ENCODE measurements at regions not wholly inside any gene's neighbourhood (a gene's known extent, or its start where the extent isn't known, plus 50 kb on each side); places are given as distances from the start of the nearest gene placed in this dataset.
"Not testable (repeated sequence)": the region's sequence is repeated elsewhere in the genome, so short reads cannot be mapped to it uniquely, and the experiment has no call there.

- not testable (repeated sequence) for H3K9me3 ChIP-seq (ENCODE audit: control insufficient read depth, insufficient read depth, low read length); H3K4me1 ChIP-seq (ENCODE audit: insufficient read depth, low read length); H3K9ac ChIP-seq (ENCODE audit: low read depth, low read length); H3K36me3 ChIP-seq (ENCODE audit: insufficient read depth, low read length)
Observed at GRCh38 chr13:50294425-50294824, 279.2 kb downstream of the KCNRG start.

- Histone ChIP-seq H3K36me3 (ENCODE audit: insufficient read depth, low read length) (no peaks in the 10 kb centered on the region), H3K9ac (ENCODE audit: low read depth, low read length) (no peak overlapping the region), H3K4me1 (ENCODE audit: insufficient read depth, low read length) (no peaks in the 10 kb centered on the region), H3K9me3 (ENCODE audit: control insufficient read depth, insufficient read depth, low read length) (no peaks in the 10 kb centered on the region)
Observed at GRCh38 chr13:50299546-50300249, 284.5 kb downstream of the KCNRG start.

- Histone ChIP-seq H3K36me3 (ENCODE audit: insufficient read depth, low read length) (no peaks in the 10 kb centered on the region), H3K4me1 (ENCODE audit: insufficient read depth, low read length) (no peaks in the 10 kb centered on the region), H3K9ac (ENCODE audit: low read depth, low read length) (no peak overlapping the region), H3K9me3 (ENCODE audit: control insufficient read depth, insufficient read depth, low read length) (no peaks in the 10 kb centered on the region)
Observed at GRCh38 chr13:50303963-50304721, 288.9 kb downstream of the KCNRG start.

- no peak overlapping the region for H3K9ac ChIP-seq (ENCODE audit: low read depth, low read length)
- no peaks in the 10 kb centered on the region for H3K36me3 ChIP-seq (ENCODE audit: insufficient read depth, low read length)
- no peaks in the 10 kb centered on the region for H3K9me3 ChIP-seq (ENCODE audit: control insufficient read depth, insufficient read depth, low read length)
Observed at GRCh38 chr13:50306156-50306555, 290.9 kb downstream of the KCNRG start.

GRCh38 chr13:50309318-50309717, 294.1 kb downstream of the KCNRG start:
- H3K9me3 ChIP-seq (ENCODE audit: control insufficient read depth, insufficient read depth, low read length): no peaks in the 10 kb centered on the region; the same call in 1 of the 2 replicates
- no peaks in the 10 kb centered on the region for H3K36me3 ChIP-seq (ENCODE audit: insufficient read depth, low read length)
- H3K9ac ChIP-seq (ENCODE audit: low read depth, low read length): no peak overlapping the region
- H3K4me1 ChIP-seq (ENCODE audit: insufficient read depth, low read length): peaks cover 6% of the 10 kb centered on the region

More at GRCh38 chr13:50306156-50306555, 290.9 kb downstream of the KCNRG start:
- H3K4me1 ChIP-seq (ENCODE audit: insufficient read depth, low read length): peaks cover 6% of the 10 kb centered on the region

GRCh38 chr13:50309882-50310594, 294.8 kb downstream of the KCNRG start:
- H3K4me1 ChIP-seq (ENCODE audit: insufficient read depth, low read length): peaks cover 6% of the 10 kb centered on the region
- no peaks in the 10 kb centered on the region; the same call in 1 of the 2 replicates for H3K9me3 ChIP-seq (ENCODE audit: control insufficient read depth, insufficient read depth, low read length)
- no peaks in the 10 kb centered on the region for H3K36me3 ChIP-seq (ENCODE audit: insufficient read depth, low read length)
- H3K9ac ChIP-seq (ENCODE audit: low read depth, low read length): no peak overlapping the region

- no peaks in the 10 kb centered on the region; the same call in 1 of the 2 replicates for H3K9me3 ChIP-seq (ENCODE audit: control insufficient read depth, insufficient read depth, low read length)
- H3K36me3 ChIP-seq (ENCODE audit: insufficient read depth, low read length): no peaks in the 10 kb centered on the region
- peaks cover 6% of the 10 kb centered on the region for H3K4me1 ChIP-seq (ENCODE audit: insufficient read depth, low read length)
- H3K9ac ChIP-seq (ENCODE audit: low read depth, low read length): no peak overlapping the region
Observed at GRCh38 chr13:50310734-50311133, 295.5 kb downstream of the KCNRG start.

- Histone ChIP-seq H3K36me3 (ENCODE audit: insufficient read depth, low read length) (no peaks in the 10 kb centered on the region), H3K9ac (ENCODE audit: low read depth, low read length) (no peak overlapping the region), H3K9me3 (ENCODE audit: control insufficient read depth, insufficient read depth, low read length) (no peaks in the 10 kb centered on the region), H3K4me1 (ENCODE audit: insufficient read depth, low read length) (no peaks in the 10 kb centered on the region)
Observed at GRCh38 chr13:50318887-50319286, 303.6 kb downstream of the KCNRG start.

GRCh38 chr13:50319635-50320255, 304.5 kb downstream of the KCNRG start:
- Histone ChIP-seq H3K36me3 (ENCODE audit: insufficient read depth, low read length) (no peaks in the 10 kb centered on the region), H3K4me1 (ENCODE audit: insufficient read depth, low read length) (no peaks in the 10 kb centered on the region), H3K9ac (ENCODE audit: low read depth, low read length) (no peak overlapping the region), H3K9me3 (ENCODE audit: control insufficient read depth, insufficient read depth, low read length) (no peaks in the 10 kb centered on the region)

- Histone ChIP-seq H3K36me3 (ENCODE audit: insufficient read depth, low read length) (no peaks in the 10 kb centered on the region), H3K9ac (ENCODE audit: low read depth, low read length) (no peak overlapping the region), H3K4me1 (ENCODE audit: insufficient read depth, low read length) (no peaks in the 10 kb centered on the region), H3K9me3 (ENCODE audit: control insufficient read depth, insufficient read depth, low read length) (no peaks in the 10 kb centered on the region)
Observed at GRCh38 chr13:50320271-50320862, 305.1 kb downstream of the KCNRG start.

GRCh38 chr13:50322006-50322405, 306.8 kb downstream of the KCNRG start:
- Histone ChIP-seq H3K36me3 (ENCODE audit: insufficient read depth, low read length) (no peaks in the 10 kb centered on the region), H3K9me3 (ENCODE audit: control insufficient read depth, insufficient read depth, low read length) (no peaks in the 10 kb centered on the region), H3K9ac (ENCODE audit: low read depth, low read length) (no peak overlapping the region), H3K4me1 (ENCODE audit: insufficient read depth, low read length) (no peaks in the 10 kb centered on the region)

- no peaks in the 10 kb centered on the region for H3K36me3 ChIP-seq (ENCODE audit: insufficient read depth, low read length)
- H3K9me3 ChIP-seq (ENCODE audit: control insufficient read depth, insufficient read depth, low read length): no peaks in the 10 kb centered on the region
- no peak overlapping the region for H3K9ac ChIP-seq (ENCODE audit: low read depth, low read length)
- no peaks in the 10 kb centered on the region for H3K4me1 ChIP-seq (ENCODE audit: insufficient read depth, low read length)
Observed at GRCh38 chr13:50323440-50324065, 308.3 kb downstream of the KCNRG start.

- no peaks in the 10 kb centered on the region for H3K9me3 ChIP-seq (ENCODE audit: control insufficient read depth, insufficient read depth, low read length)
- H3K9ac ChIP-seq (ENCODE audit: low read depth, low read length): no peak overlapping the region
- H3K36me3 ChIP-seq (ENCODE audit: insufficient read depth, low read length): no peaks in the 10 kb centered on the region
- no peaks in the 10 kb centered on the region for H3K4me1 ChIP-seq (ENCODE audit: insufficient read depth, low read length)
Observed at GRCh38 chr13:50326271-50326670, 311.0 kb downstream of the KCNRG start.

GRCh38 chr13:50326811-50327210, 311.6 kb downstream of the KCNRG start:
- no peaks in the 10 kb centered on the region for H3K36me3 ChIP-seq (ENCODE audit: insufficient read depth, low read length)
- H3K9me3 ChIP-seq (ENCODE audit: control insufficient read depth, insufficient read depth, low read length): no peaks in the 10 kb centered on the region
- no peaks in the 10 kb centered on the region for H3K4me1 ChIP-seq (ENCODE audit: insufficient read depth, low read length)
- no peak overlapping the region for H3K9ac ChIP-seq (ENCODE audit: low read depth, low read length)

All from ES-I3 (cell line).